WTC11 (cell line): ENCODE measurements at regions not wholly inside any gene's neighbourhood (a gene's known extent, or its start where the extent isn't known, plus 50 kb on each side); places are given as distances from the start of the nearest gene placed in this dataset.

Experiments used
- ATAC-seq: fragments of 200-7000 bp; cut with Tn5 transposase; 2 replicates; pipeline ENCODE4 v1.10.0; 2021; ENCODE audit warnings: mild to moderate bottlenecking, moderate library complexity
- CTCF ChIA-PET: fragments of 300-600 bp; sonication (Branson Sonifier 250); formaldehyde crosslinking; loops from one replicate; lab custom pipeline; 2021; ENCODE audit warnings: antibody characterized with exemption; lab: Charles Lee
- POLR2A ChIA-PET: fragments of 350-600 bp; sonication (Branson Sonifier 250); formaldehyde crosslinking; loops from one replicate; lab custom pipeline; 2021; ENCODE audit warnings: antibody characterized with exemption; lab: Charles Lee
- DNase-seq: peaks from one replicate; pipeline ENCODE4 v3.0.0; 2021; ENCODE audit warnings: low spot score
- H3K27ac Mint-ChIP-seq: 2 replicates; pipeline ENCODE4 v1.8.0; 2021; ENCODE audit warnings: mixed read lengths
- H3K27me3 Mint-ChIP-seq: 2 replicates; pipeline ENCODE4 v1.8.0; 2021; ENCODE audit warnings: low read depth, mild to moderate bottlenecking, moderate library complexity, mixed read lengths
- H3K36me3 Mint-ChIP-seq: 2 replicates; pipeline ENCODE4 v1.8.0; 2021; ENCODE audit warnings: mixed read lengths
- H3K4me1 Mint-ChIP-seq: 2 replicates; pipeline ENCODE4 v1.8.0; 2022; ENCODE audit warnings: mixed read lengths
- H3K4me3 Mint-ChIP-seq: 2 replicates; pipeline ENCODE4 v1.8.0; 2021; ENCODE audit warnings: mild to moderate bottlenecking, moderate library complexity, mixed read lengths
- H3K9me3 Mint-ChIP-seq: 2 replicates; pipeline ENCODE4 v1.8.0; 2021; ENCODE audit warnings: mixed read lengths
- CREB1 ChIP-seq: sonication (generic); formaldehyde crosslinking; IDR thresholded peaks from 2 replicates; pipeline ENCODE4 v1.8.0; 2023; ENCODE audit warnings: mild to moderate bottlenecking, missing genetic modification reagents
- ELF4 ChIP-seq: sonication (generic); formaldehyde crosslinking; IDR thresholded peaks from 2 replicates; pipeline ENCODE4 v1.8.1; 2022; ENCODE audit warnings: low read depth, mild to moderate bottlenecking, moderate library complexity, missing genetic modification reagents
- ETV6 ChIP-seq: sonication (generic); formaldehyde crosslinking; IDR thresholded peaks from 2 replicates; pipeline ENCODE4 v1.8.1; 2022; ENCODE audit warnings: mild to moderate bottlenecking, missing genetic modification reagents
- FOXP4 ChIP-seq: sonication (generic); formaldehyde crosslinking; IDR thresholded peaks from 2 replicates; pipeline ENCODE4 v1.8.0; 2022; ENCODE audit warnings: mild to moderate bottlenecking, missing genetic modification reagents
- KAT7 ChIP-seq: sonication (generic); formaldehyde crosslinking; IDR thresholded peaks from 2 replicates; pipeline ENCODE4 v1.8.1; 2023; ENCODE audit warnings: missing genetic modification reagents, mild to moderate bottlenecking, borderline replicate concordance
- MYBL2 ChIP-seq: sonication (generic); formaldehyde crosslinking; IDR thresholded peaks from 2 replicates; pipeline ENCODE4 v1.8.1; 2023; ENCODE audit warnings: mild to moderate bottlenecking, moderate library complexity, missing genetic modification reagents
- NR1H2 ChIP-seq: sonication (generic); formaldehyde crosslinking; IDR thresholded peaks from 2 replicates; pipeline ENCODE4 v1.9.0; 2021; ENCODE audit warnings: mild to moderate bottlenecking, moderate library complexity, missing genetic modification reagents
- NR2C2 ChIP-seq: sonication (generic); formaldehyde crosslinking; IDR thresholded peaks from 2 replicates; pipeline ENCODE4 v1.8.0; 2022; ENCODE audit warnings: mild to moderate bottlenecking, missing genetic modification reagents
- RELA ChIP-seq: sonication (generic); formaldehyde crosslinking; IDR thresholded peaks from 2 replicates; pipeline ENCODE4 v1.8.1; 2022; ENCODE audit warnings: missing genetic modification reagents, mild to moderate bottlenecking, borderline replicate concordance
- TCF7 ChIP-seq: sonication (generic); formaldehyde crosslinking; IDR thresholded peaks from 2 replicates; pipeline ENCODE4 v1.8.0; 2022; ENCODE audit warnings: mild to moderate bottlenecking, low read depth, missing genetic modification reagents, moderate library complexity
- TEAD4 ChIP-seq: sonication (generic); formaldehyde crosslinking; IDR thresholded peaks from 2 replicates; pipeline ENCODE4 v1.8.0; 2022; ENCODE audit warnings: mild to moderate bottlenecking, missing genetic modification reagents
- USF2 ChIP-seq: sonication (generic); formaldehyde crosslinking; IDR thresholded peaks from 2 replicates; pipeline ENCODE4 v1.8.1; 2023; ENCODE audit warnings: mild to moderate bottlenecking, missing genetic modification reagents, moderate library complexity
- ZNF263 ChIP-seq: sonication (generic); formaldehyde crosslinking; IDR thresholded peaks from 2 replicates; pipeline ENCODE4 v1.8.1; 2022; ENCODE audit warnings: low read depth, mild to moderate bottlenecking, moderate library complexity, missing genetic modification reagents
- ZNF396 ChIP-seq: fragments of 250-450 bp; sonication (Bioruptor Pico); IDR thresholded peaks from 2 replicates; pipeline ENCODE4 v1.8.0; 2021; ENCODE audit warnings: mild to moderate bottlenecking, moderate library complexity, borderline replicate concordance
- ZNF416 ChIP-seq: fragments of 250-450 bp; sonication (Bioruptor Pico); IDR thresholded peaks from 2 replicates; pipeline ENCODE4 v1.9.0; 2021; ENCODE audit warnings: mild to moderate bottlenecking, inconsistent platforms
- TF ChIP-seq, protein P1 (sequence below): sonication (generic); formaldehyde crosslinking; conservative IDR thresholded peaks from 2 replicates; pipeline ENCODE4 v1.8.1; 2022; ENCODE audit warnings: mild to moderate bottlenecking, missing genetic modification reagents
- TF ChIP-seq, protein P2 (sequence below): fragments of 250-450 bp; sonication (Bioruptor Pico); IDR thresholded peaks from 2 replicates; pipeline ENCODE4 v1.8.0; 2021; ENCODE audit warnings: mild to moderate bottlenecking
- TF ChIP-seq, protein P3 (sequence below): fragments of 200-600 bp; IDR thresholded peaks from 2 replicates; pipeline ENCODE4 v1.8.0; 2022; ENCODE audit warnings: antibody characterized with exemption
- TF ChIP-seq, protein P4 (sequence below): sonication (generic); formaldehyde crosslinking; IDR thresholded peaks from 2 replicates; pipeline ENCODE4 v1.8.0; 2023; ENCODE audit warnings: mild to moderate bottlenecking, missing genetic modification reagents
- TF ChIP-seq, protein P5 (sequence below): sonication (generic); formaldehyde crosslinking; IDR thresholded peaks from 2 replicates; pipeline ENCODE4 v1.8.1; 2023; ENCODE audit warnings: mild to moderate bottlenecking, moderate library complexity, missing genetic modification reagents

DNA sequence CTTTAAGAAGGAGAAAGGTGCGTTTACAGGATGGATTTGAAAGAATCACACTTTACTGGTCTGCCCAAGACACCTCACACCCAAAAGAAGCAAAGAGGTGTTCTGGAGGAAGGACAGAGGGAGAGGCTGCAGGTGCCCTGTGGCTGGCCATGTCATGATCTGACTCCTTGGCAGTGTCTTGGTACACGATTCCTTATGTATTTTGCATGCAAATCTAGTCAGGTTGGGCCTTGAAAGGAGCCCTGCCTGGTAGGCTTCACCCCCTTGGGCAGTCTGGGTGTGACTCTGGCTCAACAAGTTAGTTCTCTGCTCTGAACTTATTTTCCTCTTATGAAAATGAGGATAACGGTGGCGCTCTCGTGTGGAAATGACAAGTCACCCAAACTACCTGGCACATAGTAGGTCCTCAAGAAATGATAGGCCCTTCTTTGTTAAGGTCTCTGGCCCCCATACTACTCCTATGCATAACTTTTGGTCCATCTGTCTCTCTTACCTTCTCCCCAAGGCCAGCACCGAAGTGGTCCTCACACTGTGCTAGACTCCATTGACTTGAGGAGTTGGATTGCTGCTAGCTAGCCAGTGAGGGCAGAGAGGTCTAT is 212.5 kb downstream of the SEMA6A start:
- POLR2A ChIA-PET = no interaction called here
- no peak for DNase-seq
- no peak; the same call in 1 of the 2 replicates for ATAC-seq
- H3K4me3 Mint-ChIP-seq = peak overlapping the region; percentile 71
- H3K4me1 Mint-ChIP-seq = peaks cover 7% of the 10 kb centered on the region
- H3K9me3 Mint-ChIP-seq = no peaks in the 10 kb centered on the region
- CTCF ChIA-PET = interaction anchor here (0.5 to 1.9 kb wide), 14 partner anchors 13 to 695 kb away, joined by 3 to 16 read pairs (median 3); no protein-coding TSS in a partner anchor
- no peaks in the 10 kb centered on the region for H3K36me3 Mint-ChIP-seq
- TF ChIP-seq ETV6 = no peak
- TF ChIP-seq, protein P1, sequence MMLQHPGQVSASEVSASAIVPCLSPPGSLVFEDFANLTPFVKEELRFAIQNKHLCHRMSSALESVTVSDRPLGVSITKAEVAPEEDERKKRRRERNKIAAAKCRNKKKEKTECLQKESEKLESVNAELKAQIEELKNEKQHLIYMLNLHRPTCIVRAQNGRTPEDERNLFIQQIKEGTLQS (CRISPR knock-in tag) = no peak
- TF ChIP-seq TEAD4 (CRISPR knock-in tag) = no peak
- TF ChIP-seq NR2C2 (CRISPR knock-in tag) = no peak
- no peak for TF ChIP-seq ELF4 (CRISPR knock-in tag)
- TF ChIP-seq KAT7 (CRISPR knock-in tag) = no peak
- TF ChIP-seq USF2 (CRISPR knock-in tag) = no peak
- H3K27me3 Mint-ChIP-seq = peaks cover 7% of the 10 kb centered on the region
- no peak overlapping the region for H3K27ac Mint-ChIP-seq

DNA sequence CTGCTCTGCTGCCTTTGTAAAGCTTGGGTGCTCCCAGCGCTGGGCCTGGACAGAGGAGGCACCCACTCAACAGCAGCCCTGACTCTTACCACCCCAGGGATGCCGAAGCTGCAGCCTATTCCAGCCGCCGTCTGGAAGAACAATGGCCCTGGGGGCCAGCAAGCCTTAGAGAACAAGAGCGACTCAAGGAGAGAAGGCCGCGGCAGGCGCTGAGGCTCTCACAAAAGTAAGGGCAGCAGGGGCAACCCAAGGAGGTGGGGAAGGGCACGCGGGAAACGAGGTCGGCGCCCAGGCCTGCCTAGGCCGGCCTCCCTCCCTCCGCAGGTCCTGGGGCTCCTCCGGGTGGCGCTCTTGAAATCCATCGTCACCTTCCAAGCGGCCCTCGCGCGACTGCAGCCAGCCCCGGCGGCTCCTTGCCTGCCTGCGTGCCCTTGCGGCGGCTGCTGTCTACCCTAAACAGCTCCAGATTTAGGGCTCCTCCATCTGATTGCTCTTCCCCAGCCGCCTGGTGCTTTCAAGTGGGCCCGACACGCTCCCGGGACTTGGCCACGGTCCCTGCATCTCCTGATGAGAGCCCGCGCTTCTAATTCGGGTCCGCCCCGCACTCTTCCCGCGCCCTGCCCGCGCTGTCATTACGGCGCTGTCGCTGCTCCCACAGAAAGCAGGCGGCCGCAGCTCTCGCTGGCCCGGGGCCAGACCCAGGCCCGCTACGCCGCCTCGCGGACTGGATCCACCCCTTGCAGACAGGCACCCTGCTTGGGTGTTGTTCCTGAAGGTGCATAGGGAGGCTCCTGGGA is 213.3 kb downstream of the SEMA6A start:
- H3K4me1 Mint-ChIP-seq = peaks cover 7% of the 10 kb centered on the region
- H3K9me3 Mint-ChIP-seq = no peaks in the 10 kb centered on the region
- H3K36me3 Mint-ChIP-seq = no peaks in the 10 kb centered on the region
- POLR2A ChIA-PET = no interaction called here
- peak overlapping the region; percentile 71 for H3K4me3 Mint-ChIP-seq
- DNase-seq (peak; percentile 82), ATAC-seq (peak; percentile 92)
- H3K27me3 Mint-ChIP-seq = peaks cover 7% of the 10 kb centered on the region
- H3K27ac Mint-ChIP-seq = no peak overlapping the region
- CTCF ChIA-PET = interaction anchor here (0.5 to 1.9 kb wide), 17 partner anchors 9 to 696 kb away, joined by 3 to 16 read pairs (median 3); no protein-coding TSS in a partner anchor
- no peak for TF ChIP-seq ZNF416 (CRISPR knock-in tag)
- no peak for TF ChIP-seq ZNF396
- no peak for TF ChIP-seq NR1H2 (CRISPR knock-in tag)
- 0 out of 2 replicates have a peak, but pooled peaks have one; percentile 21 for TF ChIP-seq FOXP4 (CRISPR knock-in tag)
- TF ChIP-seq, protein P2, sequence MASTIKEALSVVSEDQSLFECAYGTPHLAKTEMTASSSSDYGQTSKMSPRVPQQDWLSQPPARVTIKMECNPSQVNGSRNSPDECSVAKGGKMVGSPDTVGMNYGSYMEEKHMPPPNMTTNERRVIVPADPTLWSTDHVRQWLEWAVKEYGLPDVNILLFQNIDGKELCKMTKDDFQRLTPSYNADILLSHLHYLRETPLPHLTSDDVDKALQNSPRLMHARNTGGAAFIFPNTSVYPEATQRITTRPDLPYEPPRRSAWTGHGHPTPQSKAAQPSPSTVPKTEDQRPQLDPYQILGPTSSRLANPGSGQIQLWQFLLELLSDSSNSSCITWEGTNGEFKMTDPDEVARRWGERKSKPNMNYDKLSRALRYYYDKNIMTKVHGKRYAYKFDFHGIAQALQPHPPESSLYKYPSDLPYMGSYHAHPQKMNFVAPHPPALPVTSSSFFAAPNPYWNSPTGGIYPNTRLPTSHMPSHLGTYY (CRISPR knock-in tag) = no peak
- TF ChIP-seq RELA (CRISPR knock-in tag) = no peak
- TF ChIP-seq, protein P3, sequence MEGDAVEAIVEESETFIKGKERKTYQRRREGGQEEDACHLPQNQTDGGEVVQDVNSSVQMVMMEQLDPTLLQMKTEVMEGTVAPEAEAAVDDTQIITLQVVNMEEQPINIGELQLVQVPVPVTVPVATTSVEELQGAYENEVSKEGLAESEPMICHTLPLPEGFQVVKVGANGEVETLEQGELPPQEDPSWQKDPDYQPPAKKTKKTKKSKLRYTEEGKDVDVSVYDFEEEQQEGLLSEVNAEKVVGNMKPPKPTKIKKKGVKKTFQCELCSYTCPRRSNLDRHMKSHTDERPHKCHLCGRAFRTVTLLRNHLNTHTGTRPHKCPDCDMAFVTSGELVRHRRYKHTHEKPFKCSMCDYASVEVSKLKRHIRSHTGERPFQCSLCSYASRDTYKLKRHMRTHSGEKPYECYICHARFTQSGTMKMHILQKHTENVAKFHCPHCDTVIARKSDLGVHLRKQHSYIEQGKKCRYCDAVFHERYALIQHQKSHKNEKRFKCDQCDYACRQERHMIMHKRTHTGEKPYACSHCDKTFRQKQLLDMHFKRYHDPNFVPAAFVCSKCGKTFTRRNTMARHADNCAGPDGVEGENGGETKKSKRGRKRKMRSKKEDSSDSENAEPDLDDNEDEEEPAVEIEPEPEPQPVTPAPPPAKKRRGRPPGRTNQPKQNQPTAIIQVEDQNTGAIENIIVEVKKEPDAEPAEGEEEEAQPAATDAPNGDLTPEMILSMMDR = 0 out of 2 replicates have a peak, but pooled peaks have one; percentile 15
- TF ChIP-seq ZNF263 = 0 out of 2 replicates have a peak, but pooled peaks have one; percentile 11
- TF ChIP-seq MYBL2 (CRISPR knock-in tag) = no peak
- no peak for TF ChIP-seq TCF7 (CRISPR knock-in tag)
- TF ChIP-seq CREB1 (CRISPR knock-in tag) = 0 out of 2 replicates have a peak, but pooled peaks have one; percentile 47
- TF ChIP-seq, protein P4, sequence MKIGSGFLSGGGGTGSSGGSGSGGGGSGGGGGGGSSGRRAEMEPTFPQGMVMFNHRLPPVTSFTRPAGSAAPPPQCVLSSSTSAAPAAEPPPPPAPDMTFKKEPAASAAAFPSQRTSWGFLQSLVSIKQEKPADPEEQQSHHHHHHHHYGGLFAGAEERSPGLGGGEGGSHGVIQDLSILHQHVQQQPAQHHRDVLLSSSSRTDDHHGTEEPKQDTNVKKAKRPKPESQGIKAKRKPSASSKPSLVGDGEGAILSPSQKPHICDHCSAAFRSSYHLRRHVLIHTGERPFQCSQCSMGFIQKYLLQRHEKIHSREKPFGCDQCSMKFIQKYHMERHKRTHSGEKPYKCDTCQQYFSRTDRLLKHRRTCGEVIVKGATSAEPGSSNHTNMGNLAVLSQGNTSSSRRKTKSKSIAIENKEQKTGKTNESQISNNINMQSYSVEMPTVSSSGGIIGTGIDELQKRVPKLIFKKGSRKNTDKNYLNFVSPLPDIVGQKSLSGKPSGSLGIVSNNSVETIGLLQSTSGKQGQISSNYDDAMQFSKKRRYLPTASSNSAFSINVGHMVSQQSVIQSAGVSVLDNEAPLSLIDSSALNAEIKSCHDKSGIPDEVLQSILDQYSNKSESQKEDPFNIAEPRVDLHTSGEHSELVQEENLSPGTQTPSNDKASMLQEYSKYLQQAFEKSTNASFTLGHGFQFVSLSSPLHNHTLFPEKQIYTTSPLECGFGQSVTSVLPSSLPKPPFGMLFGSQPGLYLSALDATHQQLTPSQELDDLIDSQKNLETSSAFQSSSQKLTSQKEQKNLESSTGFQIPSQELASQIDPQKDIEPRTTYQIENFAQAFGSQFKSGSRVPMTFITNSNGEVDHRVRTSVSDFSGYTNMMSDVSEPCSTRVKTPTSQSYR (CRISPR knock-in tag) = no peak
- TF ChIP-seq, protein P5, sequence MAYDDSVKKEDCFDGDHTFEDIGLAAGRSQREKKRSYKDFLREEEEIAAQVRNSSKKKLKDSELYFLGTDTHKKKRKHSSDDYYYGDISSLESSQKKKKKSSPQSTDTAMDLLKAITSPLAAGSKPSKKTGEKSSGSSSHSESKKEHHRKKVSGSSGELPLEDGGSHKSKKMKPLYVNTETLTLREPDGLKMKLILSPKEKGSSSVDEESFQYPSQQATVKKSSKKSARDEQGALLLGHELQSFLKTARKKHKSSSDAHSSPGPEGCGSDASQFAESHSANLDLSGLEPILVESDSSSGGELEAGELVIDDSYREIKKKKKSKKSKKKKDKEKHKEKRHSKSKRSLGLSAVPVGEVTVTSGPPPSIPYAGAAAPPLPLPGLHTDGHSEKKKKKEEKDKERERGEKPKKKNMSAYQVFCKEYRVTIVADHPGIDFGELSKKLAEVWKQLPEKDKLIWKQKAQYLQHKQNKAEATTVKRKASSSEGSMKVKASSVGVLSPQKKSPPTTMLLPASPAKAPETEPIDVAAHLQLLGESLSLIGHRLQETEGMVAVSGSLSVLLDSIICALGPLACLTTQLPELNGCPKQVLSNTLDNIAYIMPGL = 0 out of 2 replicates have a peak, but pooled peaks have one; percentile 71
